GM12878 (cell line): ENCODE measurements at regions not wholly inside any gene's neighbourhood (a gene's known extent, or its start where the extent isn't known, plus 50 kb on each side); places are given as distances from the start of the nearest gene placed in this dataset.

Experiments used
- ATAC-seq: fragments of 200-7000 bp; cut with Tn5 transposase; 3 replicates; pipeline ENCODE4 v1.9.1; 2020; ENCODE audit warnings: mild to moderate bottlenecking, moderate library complexity
- BruUV-seq: library from RNA; stranded (reverse); fragments of 400-500 nt; replicated peaks from 2 replicates; lab custom pipeline; 2021; lab: Mats Ljungman, UMichigan
- CTCF ChIA-PET: fragments of 300-600 bp; sonication (Branson Sonifier 250); formaldehyde crosslinking; extraction: SDS; loops from one replicate; lab custom pipeline; 2021; ENCODE audit warnings: inconsistent platforms; lab: Yijun Ruan, JAX
- POLR2A ChIA-PET: fragments of 350-600 bp; formaldehyde crosslinking; extraction: SDS; loops from one replicate; lab custom pipeline; 2021; ENCODE audit warnings: inconsistent platforms; lab: Charles Lee
- RAD21 ChIA-PET: fragments of 300-600 bp; sonication (Branson Sonifier 250); formaldehyde crosslinking; loops from one replicate; lab custom pipeline; 2023; ENCODE audit warnings: antibody characterized with exemption; ENCODE audit not compliant: unreplicated experiment; lab: Charles Lee
- SMC1A ChIA-PET: fragments of 300-600 bp; sonication (Branson Sonifier 250); formaldehyde crosslinking; loops from one replicate; lab custom pipeline; 2023; ENCODE audit not compliant: unreplicated experiment, uncharacterized antibody; lab: Charles Lee
- DNase-seq: peaks from one replicate; pipeline ENCODE4 v3.0.0-alpha.2; 2011; ENCODE audit warnings: low read depth, low spot score
- FAIRE-seq: peaks from 3 replicates; lab custom pipeline; 2011; peaks lifted over from hg19 to GRCh38; lab: Jason Lieb, UNC
- H2AFZ ChIP-seq: 2 replicates; pipeline ENCODE4 v1.6.0; 2011; ENCODE audit warnings: low read depth, low read length, control low read depth; ENCODE audit not compliant: control insufficient read depth
- H3K27ac ChIP-seq: 2 replicates; pipeline ENCODE4 v1.5.1; 2011; ENCODE audit warnings: control low read depth; ENCODE audit not compliant: control insufficient read depth, insufficient read depth
- H3K27me3 ChIP-seq, 2 experiments: replicated peaks in 1 of 2; 2 replicates each; pipeline versions ENCODE4 v1.6.0 to v1.6.1; 2011; ENCODE audit warnings: low read length in 1 of 2; ENCODE audit not compliant: control insufficient read depth in 2 of 2, insufficient read depth in 2 of 2
- H3K36me3 ChIP-seq, 2 experiments: 2 replicates each; pipeline ENCODE4 v1.5.1; 2011; ENCODE audit warnings: low read length in 1 of 2; ENCODE audit not compliant: control insufficient read depth in 2 of 2, insufficient read depth in 2 of 2
- H3K4me1 ChIP-seq: 2 replicates; pipeline ENCODE4 v1.6.1; 2011; ENCODE audit warnings: mild to moderate bottlenecking, low read length, moderate library complexity, mixed read lengths; ENCODE audit not compliant: control insufficient read depth, insufficient read depth
- H3K4me2 ChIP-seq: 2 replicates; pipeline ENCODE4 v1.6.0; 2011; ENCODE audit warnings: control low read depth; ENCODE audit not compliant: control insufficient read depth, insufficient read depth
- H3K4me3 ChIP-seq: fragments of 200-600 bp; sonication (generic); 2 replicates; pipeline ENCODE4 v1.5.1; 2016
- H3K79me2 ChIP-seq: 2 replicates; pipeline ENCODE4 v1.6.0; 2011; ENCODE audit warnings: low read length; ENCODE audit not compliant: control insufficient read depth, insufficient read depth
- H3K9ac ChIP-seq: 2 replicates; pipeline ENCODE4 v1.8.0; 2011; ENCODE audit warnings: low read length, control low read depth, mixed read lengths; ENCODE audit not compliant: control insufficient read depth, insufficient read depth
- H3K9me3 ChIP-seq: replicated peaks from 3 replicates; pipeline ENCODE4 v1.5.1; 2011; ENCODE audit warnings: mild to moderate bottlenecking, low read length; ENCODE audit not compliant: control insufficient read depth, insufficient read depth
- H4K20me1 ChIP-seq: 2 replicates; pipeline ENCODE4 v1.6.0; 2011; ENCODE audit not compliant: control insufficient read depth, insufficient read depth
- ATF7 ChIP-seq: fragments of 450-650 bp; IDR thresholded peaks from 2 replicates; pipeline ENCODE4 v1.6.1; 2016; ENCODE audit warnings: low read depth, mild to moderate bottlenecking
- CREM ChIP-seq: IDR thresholded peaks from 2 replicates; pipeline ENCODE4 v1.6.1; 2014; ENCODE audit warnings: antibody characterized with exemption, low read depth
- ELK1 ChIP-seq: IDR thresholded peaks from 2 replicates; pipeline ENCODE4 v1.6.1; 2012; ENCODE audit warnings: low read depth, low read length, improper control_type of control experiment
- EZH2 ChIP-seq: IDR thresholded peaks from 2 replicates; pipeline ENCODE4 v1.6.1; 2012; ENCODE audit warnings: low read depth, mild to moderate bottlenecking, control low read depth, inconsistent platforms, low read length, borderline replicate concordance; ENCODE audit not compliant: control insufficient read depth
- HCFC1 ChIP-seq: fragments of 150-350 bp; IDR thresholded peaks from 2 replicates; pipeline ENCODE4 v1.6.1; 2014; ENCODE audit warnings: low read length
- IKZF1 ChIP-seq: fragments of 450-650 bp; conservative IDR thresholded peaks from 2 replicates; pipeline ENCODE4 v1.6.1; 2017; ENCODE audit warnings: antibody characterized with exemption, mild to moderate bottlenecking
- IRF4 ChIP-seq: IDR thresholded peaks from 2 replicates; pipeline ENCODE4 v1.6.1; 2011; ENCODE audit warnings: low read depth, low read length
- JUND ChIP-seq: IDR thresholded peaks from 2 replicates; pipeline ENCODE4 v1.6.1; 2012; ENCODE audit warnings: low read depth, mild to moderate bottlenecking, low read length, improper control_type of control experiment, moderate library complexity
- KLF5 ChIP-seq: fragments of 450-650 bp; IDR thresholded peaks from 2 replicates; pipeline ENCODE4 v1.6.1; 2014; ENCODE audit warnings: mild to moderate bottlenecking; ENCODE audit not compliant: partially characterized antibody
- RELA ChIP-seq: fragments of 450-650 bp; IDR thresholded peaks from 2 replicates; pipeline ENCODE4 v1.8.0; 2014; ENCODE audit warnings: borderline replicate concordance; ENCODE audit not compliant: partially characterized antibody
- SPI1 ChIP-seq: IDR thresholded peaks from 2 replicates; pipeline ENCODE4 v1.6.1; 2011; ENCODE audit warnings: low read depth, mild to moderate bottlenecking, low read length, moderate library complexity, borderline replicate concordance; ENCODE audit not compliant: insufficient read depth
- SUPT20H ChIP-seq: IDR thresholded peaks from 2 replicates; pipeline ENCODE4 v1.6.1; 2011; ENCODE audit warnings: low read depth, mild to moderate bottlenecking, low read length, moderate library complexity, borderline replicate concordance; ENCODE audit not compliant: control insufficient read depth
- ZBED1 ChIP-seq: IDR thresholded peaks from 2 replicates; pipeline ENCODE4 v1.6.1; 2016; ENCODE audit warnings: borderline replicate concordance
- WGBS: methylation state at CpG from one replicate; pipeline ENCODE4 v1.1.6; 2016; ENCODE audit warnings: low lambda C conversion rate; ENCODE audit not compliant: insufficient replicate concordance, insufficient coverage; ENCODE audit errors: missing lambda C conversion rate; 5-methylcytosine and 5-hydroxymethylcytosine counted together
- in situ Hi-C: fragments of 300-500 bp; cut with MboI; formaldehyde crosslinking; loops from 9 replicates; pipeline ENCODE4 v1.14.3; 2018; ENCODE audit warnings: mixed read lengths
- intact Hi-C: fragments of 100-400 bp; cut with micrococcal nuclease; formaldehyde crosslinking; loops from one replicate; pipeline ENCODE4 v1.14.2; 2022; ENCODE audit not compliant: unreplicated experiment
- TF ChIP-seq, protein P1 (sequence below): fragments of 450-650 bp; IDR thresholded peaks from 2 replicates; pipeline ENCODE4 v1.6.1; 2014; ENCODE audit warnings: mild to moderate bottlenecking
- TF ChIP-seq, protein P2 (sequence below): IDR thresholded peaks from 2 replicates; pipeline ENCODE4 v1.6.1; 2012; ENCODE audit warnings: low read length, inconsistent platforms
- TF ChIP-seq, protein P3 (sequence below): IDR thresholded peaks from 2 replicates; pipeline ENCODE4 v1.6.1; 2011; ENCODE audit warnings: low read depth, mild to moderate bottlenecking, low read length, moderate library complexity, borderline replicate concordance; ENCODE audit errors: extremely low read depth

GRCh38 chrX:147183161-147183560 is 368.6 kb upstream of the CXorf51A start:
- CTCF ChIA-PET: no interaction called here
- FAIRE-seq (no peak), DNase-seq (no peak), ATAC-seq (no peak)
- TF ChIP-seq ATF7: no peak
- H3K79me2 ChIP-seq: no peaks in the 10 kb centered on the region
- WGBS: 6% methylated on average over 7 of the region's 7 CpGs
- no peak overlapping the region for H3K27ac ChIP-seq
- intact Hi-C loops: no loop called here
- H4K20me1 ChIP-seq: no peaks in the 10 kb centered on the region
- RAD21 ChIA-PET: no interaction called here
- H3K9ac ChIP-seq: no peak overlapping the region
- BruUV-seq: no TSS peak
- no peak overlapping the region for H3K4me2 ChIP-seq
- no peak overlapping the region for H2AFZ ChIP-seq
- no peaks in the 10 kb centered on the region for H3K4me1 ChIP-seq
- H3K4me3 ChIP-seq: no peak overlapping the region
- SMC1A ChIA-PET: no interaction called here
- POLR2A ChIA-PET: no interaction called here
- no peaks in the 10 kb centered on the region for H3K9me3 ChIP-seq
- in situ Hi-C loops: no loop called here
- H3K36me3 ChIP-seq: no peaks in the 10 kb centered on the region
- H3K27me3 ChIP-seq: no peaks in the 10 kb centered on the region

DNA sequence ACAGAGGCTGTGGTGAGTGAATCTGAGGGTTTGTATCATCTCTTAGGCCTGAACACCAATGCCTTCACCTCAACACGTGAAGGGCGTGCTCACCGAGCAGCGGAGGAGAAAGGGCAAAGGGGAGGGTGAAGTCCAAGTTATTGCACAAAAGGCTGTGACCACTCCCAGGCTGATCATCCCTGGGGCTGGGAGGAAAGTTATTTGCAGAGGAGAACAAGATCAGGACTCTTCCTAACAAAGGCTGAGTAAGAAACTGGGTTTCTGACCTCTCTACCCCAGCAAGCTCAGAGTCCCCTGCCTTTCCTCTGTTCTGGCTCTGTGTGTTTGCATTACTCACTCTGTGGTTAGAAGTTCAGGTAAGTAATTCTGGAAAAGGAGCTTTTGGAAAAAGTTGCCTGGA is 366.3 kb upstream of the CXorf51A start:
- Histone ChIP-seq H3K4me2 (no peak overlapping the region), H3K79me2 (no peaks in the 10 kb centered on the region), H2AFZ (no peak overlapping the region), H3K9me3 (no peaks in the 10 kb centered on the region), H4K20me1 (no peaks in the 10 kb centered on the region), H3K36me3 (no peaks in the 10 kb centered on the region), H3K27ac (no peak overlapping the region), H3K4me3 (no peak overlapping the region), H3K27me3 (no peaks in the 10 kb centered on the region), H3K9ac (no peak overlapping the region), H3K4me1 (no peaks in the 10 kb centered on the region)
- DNase-seq (no peak), FAIRE-seq (no peak), ATAC-seq (no peak)
- in situ Hi-C loops (no loop called here), intact Hi-C loops (no loop called here)
- POLR2A ChIA-PET: no interaction called here
- SMC1A ChIA-PET: interaction anchor here (0.9 kb wide), 1 partner anchor 23 kb away, joined by 3 read pairs; no protein-coding TSS in a partner anchor
- CTCF ChIA-PET: no interaction called here
- RAD21 ChIA-PET: no interaction called here
- no TSS peak for BruUV-seq
- 2% methylated on average over 4 of the region's 4 CpGs for WGBS
- TF ChIP-seq RELA (no peak), EZH2 (no peak), CREM (no peak), KLF5 (no peak), SPI1 (no peak), IRF4 (no peak), SUPT20H (no peak), JUND (no peak), ELK1 (no peak), IKZF1 (no peak), HCFC1 (no peak), ZBED1 (no peak)
- TF ChIP-seq, protein P1, sequence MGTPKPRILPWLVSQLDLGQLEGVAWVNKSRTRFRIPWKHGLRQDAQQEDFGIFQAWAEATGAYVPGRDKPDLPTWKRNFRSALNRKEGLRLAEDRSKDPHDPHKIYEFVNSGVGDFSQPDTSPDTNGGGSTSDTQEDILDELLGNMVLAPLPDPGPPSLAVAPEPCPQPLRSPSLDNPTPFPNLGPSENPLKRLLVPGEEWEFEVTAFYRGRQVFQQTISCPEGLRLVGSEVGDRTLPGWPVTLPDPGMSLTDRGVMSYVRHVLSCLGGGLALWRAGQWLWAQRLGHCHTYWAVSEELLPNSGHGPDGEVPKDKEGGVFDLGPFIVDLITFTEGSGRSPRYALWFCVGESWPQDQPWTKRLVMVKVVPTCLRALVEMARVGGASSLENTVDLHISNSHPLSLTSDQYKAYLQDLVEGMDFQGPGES: no peak
- TF ChIP-seq, protein P2, sequence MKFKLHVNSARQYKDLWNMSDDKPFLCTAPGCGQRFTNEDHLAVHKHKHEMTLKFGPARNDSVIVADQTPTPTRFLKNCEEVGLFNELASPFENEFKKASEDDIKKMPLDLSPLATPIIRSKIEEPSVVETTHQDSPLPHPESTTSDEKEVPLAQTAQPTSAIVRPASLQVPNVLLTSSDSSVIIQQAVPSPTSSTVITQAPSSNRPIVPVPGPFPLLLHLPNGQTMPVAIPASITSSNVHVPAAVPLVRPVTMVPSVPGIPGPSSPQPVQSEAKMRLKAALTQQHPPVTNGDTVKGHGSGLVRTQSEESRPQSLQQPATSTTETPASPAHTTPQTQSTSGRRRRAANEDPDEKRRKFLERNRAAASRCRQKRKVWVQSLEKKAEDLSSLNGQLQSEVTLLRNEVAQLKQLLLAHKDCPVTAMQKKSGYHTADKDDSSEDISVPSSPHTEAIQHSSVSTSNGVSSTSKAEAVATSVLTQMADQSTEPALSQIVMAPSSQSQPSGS: no peak
- TF ChIP-seq, protein P3, sequence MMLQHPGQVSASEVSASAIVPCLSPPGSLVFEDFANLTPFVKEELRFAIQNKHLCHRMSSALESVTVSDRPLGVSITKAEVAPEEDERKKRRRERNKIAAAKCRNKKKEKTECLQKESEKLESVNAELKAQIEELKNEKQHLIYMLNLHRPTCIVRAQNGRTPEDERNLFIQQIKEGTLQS: no peak
